ENCODE measurements at regions not wholly inside any gene's neighbourhood (a gene's known extent, or its start where the extent isn't known, plus 50 kb on each side); places are given as distances from the start of the nearest gene placed in this dataset.

DNA sequence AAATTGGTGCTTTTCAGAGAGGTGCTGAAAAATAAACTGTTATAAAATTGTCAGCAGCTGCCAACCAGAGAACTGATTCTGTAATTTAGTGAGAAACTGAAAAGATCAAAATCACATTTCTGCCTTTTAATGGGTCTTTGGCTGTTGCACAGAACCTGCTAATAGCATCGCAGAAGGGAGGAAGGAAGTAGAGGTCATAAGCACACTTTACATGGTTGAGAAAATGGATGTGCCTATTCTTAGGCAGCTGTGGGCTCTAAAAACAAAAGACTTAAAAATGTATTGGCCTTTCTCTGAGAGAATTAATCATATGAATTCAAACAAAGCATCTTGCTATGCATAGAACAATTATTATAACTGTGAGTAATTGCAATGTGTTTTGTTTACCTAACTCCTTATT, 1186.9 kb downstream of the DSC3 start (continued):
- TF ChIP-seq, protein P1, sequence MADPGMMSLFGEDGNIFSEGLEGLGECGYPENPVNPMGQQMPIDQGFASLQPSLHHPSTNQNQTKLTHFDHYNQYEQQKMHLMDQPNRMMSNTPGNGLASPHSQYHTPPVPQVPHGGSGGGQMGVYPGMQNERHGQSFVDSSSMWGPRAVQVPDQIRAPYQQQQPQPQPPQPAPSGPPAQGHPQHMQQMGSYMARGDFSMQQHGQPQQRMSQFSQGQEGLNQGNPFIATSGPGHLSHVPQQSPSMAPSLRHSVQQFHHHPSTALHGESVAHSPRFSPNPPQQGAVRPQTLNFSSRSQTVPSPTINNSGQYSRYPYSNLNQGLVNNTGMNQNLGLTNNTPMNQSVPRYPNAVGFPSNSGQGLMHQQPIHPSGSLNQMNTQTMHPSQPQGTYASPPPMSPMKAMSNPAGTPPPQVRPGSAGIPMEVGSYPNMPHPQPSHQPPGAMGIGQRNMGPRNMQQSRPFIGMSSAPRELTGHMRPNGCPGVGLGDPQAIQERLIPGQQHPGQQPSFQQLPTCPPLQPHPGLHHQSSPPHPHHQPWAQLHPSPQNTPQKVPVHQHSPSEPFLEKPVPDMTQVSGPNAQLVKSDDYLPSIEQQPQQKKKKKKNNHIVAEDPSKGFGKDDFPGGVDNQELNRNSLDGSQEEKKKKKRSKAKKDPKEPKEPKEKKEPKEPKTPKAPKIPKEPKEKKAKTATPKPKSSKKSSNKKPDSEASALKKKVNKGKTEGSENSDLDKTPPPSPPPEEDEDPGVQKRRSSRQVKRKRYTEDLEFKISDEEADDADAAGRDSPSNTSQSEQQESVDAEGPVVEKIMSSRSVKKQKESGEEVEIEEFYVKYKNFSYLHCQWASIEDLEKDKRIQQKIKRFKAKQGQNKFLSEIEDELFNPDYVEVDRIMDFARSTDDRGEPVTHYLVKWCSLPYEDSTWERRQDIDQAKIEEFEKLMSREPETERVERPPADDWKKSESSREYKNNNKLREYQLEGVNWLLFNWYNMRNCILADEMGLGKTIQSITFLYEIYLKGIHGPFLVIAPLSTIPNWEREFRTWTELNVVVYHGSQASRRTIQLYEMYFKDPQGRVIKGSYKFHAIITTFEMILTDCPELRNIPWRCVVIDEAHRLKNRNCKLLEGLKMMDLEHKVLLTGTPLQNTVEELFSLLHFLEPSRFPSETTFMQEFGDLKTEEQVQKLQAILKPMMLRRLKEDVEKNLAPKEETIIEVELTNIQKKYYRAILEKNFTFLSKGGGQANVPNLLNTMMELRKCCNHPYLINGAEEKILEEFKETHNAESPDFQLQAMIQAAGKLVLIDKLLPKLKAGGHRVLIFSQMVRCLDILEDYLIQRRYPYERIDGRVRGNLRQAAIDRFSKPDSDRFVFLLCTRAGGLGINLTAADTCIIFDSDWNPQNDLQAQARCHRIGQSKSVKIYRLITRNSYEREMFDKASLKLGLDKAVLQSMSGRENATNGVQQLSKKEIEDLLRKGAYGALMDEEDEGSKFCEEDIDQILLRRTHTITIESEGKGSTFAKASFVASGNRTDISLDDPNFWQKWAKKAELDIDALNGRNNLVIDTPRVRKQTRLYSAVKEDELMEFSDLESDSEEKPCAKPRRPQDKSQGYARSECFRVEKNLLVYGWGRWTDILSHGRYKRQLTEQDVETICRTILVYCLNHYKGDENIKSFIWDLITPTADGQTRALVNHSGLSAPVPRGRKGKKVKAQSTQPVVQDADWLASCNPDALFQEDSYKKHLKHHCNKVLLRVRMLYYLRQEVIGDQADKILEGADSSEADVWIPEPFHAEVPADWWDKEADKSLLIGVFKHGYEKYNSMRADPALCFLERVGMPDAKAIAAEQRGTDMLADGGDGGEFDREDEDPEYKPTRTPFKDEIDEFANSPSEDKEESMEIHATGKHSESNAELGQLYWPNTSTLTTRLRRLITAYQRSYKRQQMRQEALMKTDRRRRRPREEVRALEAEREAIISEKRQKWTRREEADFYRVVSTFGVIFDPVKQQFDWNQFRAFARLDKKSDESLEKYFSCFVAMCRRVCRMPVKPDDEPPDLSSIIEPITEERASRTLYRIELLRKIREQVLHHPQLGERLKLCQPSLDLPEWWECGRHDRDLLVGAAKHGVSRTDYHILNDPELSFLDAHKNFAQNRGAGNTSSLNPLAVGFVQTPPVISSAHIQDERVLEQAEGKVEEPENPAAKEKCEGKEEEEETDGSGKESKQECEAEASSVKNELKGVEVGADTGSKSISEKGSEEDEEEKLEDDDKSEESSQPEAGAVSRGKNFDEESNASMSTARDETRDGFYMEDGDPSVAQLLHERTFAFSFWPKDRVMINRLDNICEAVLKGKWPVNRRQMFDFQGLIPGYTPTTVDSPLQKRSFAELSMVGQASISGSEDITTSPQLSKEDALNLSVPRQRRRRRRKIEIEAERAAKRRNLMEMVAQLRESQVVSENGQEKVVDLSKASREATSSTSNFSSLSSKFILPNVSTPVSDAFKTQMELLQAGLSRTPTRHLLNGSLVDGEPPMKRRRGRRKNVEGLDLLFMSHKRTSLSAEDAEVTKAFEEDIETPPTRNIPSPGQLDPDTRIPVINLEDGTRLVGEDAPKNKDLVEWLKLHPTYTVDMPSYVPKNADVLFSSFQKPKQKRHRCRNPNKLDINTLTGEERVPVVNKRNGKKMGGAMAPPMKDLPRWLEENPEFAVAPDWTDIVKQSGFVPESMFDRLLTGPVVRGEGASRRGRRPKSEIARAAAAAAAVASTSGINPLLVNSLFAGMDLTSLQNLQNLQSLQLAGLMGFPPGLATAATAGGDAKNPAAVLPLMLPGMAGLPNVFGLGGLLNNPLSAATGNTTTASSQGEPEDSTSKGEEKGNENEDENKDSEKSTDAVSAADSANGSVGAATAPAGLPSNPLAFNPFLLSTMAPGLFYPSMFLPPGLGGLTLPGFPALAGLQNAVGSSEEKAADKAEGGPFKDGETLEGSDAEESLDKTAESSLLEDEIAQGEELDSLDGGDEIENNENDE (IDR thresholded peaks at IDR 0.05; ENCODE audit: insufficient replicate concordance, low read length): no peak
- TF ChIP-seq SP4 (IDR thresholded peaks at IDR 0.05; ENCODE audit: low read length): no peak
- TF ChIP-seq, protein P2, sequence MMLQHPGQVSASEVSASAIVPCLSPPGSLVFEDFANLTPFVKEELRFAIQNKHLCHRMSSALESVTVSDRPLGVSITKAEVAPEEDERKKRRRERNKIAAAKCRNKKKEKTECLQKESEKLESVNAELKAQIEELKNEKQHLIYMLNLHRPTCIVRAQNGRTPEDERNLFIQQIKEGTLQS (IDR thresholded peaks at IDR 0.05; ENCODE audit: insufficient read depth, low read depth, low read length): no peak
- no peak for TF ChIP-seq EP300 (IDR thresholded peaks at IDR 0.05; ENCODE audit: borderline replicate concordance in 1 of 2, low read depth in 2 of 2, low read length in 2 of 2)
- no peak for TF ChIP-seq RAD21 (IDR thresholded peaks at IDR 0.05 in 1 of 2, conservative IDR thresholded peaks at IDR 0.05 in 1 of 2; ENCODE audit: low read depth in 2 of 2, low read length in 2 of 2)
- TF ChIP-seq EGR1 (IDR thresholded peaks at IDR 0.05; ENCODE audit: borderline replicate concordance, low read depth, low read length): no peak
- no peak for TF ChIP-seq BCL11A (IDR thresholded peaks at IDR 0.05; ENCODE audit: low read depth in 2 of 2, low read length in 2 of 2)
- TF ChIP-seq NANOG (IDR thresholded peaks at IDR 0.05; ENCODE audit: insufficient read depth, low read depth, low read length, poor library complexity, severe bottlenecking): no peak
- no peak for TF ChIP-seq CBX5 (IDR thresholded peaks at IDR 0.05; ENCODE audit: low read depth, low read length)
- TF ChIP-seq, protein P3, sequence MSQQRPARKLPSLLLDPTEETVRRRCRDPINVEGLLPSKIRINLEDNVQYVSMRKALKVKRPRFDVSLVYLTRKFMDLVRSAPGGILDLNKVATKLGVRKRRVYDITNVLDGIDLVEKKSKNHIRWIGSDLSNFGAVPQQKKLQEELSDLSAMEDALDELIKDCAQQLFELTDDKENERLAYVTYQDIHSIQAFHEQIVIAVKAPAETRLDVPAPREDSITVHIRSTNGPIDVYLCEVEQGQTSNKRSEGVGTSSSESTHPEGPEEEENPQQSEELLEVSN (IDR thresholded peaks at IDR 0.05): no peak
